Endothelial cell of umbilical vein (primary cell): ENCODE measurements at regions not wholly inside any gene's neighbourhood (a gene's known extent, or its start where the extent isn't known, plus 50 kb on each side); places are given as distances from the start of the nearest gene placed in this dataset.

Experiments
- BruUV-seq: library from RNA; stranded (reverse); fragments of 400-500 nt; replicated peaks from 2 replicates; lab custom pipeline; 2021; lab: Mats Ljungman, UMichigan
- CTCF ChIA-PET: fragments of 300-600, 350-600 bp; sonication (Branson Sonifier 250); formaldehyde crosslinking; loops from one replicate; lab custom pipeline; 2021; ENCODE audit warnings: antibody characterized with exemption, inconsistent platforms; lab: Charles Lee
- POLR2A ChIA-PET: fragments of 300-600, 350-600 bp; sonication (Branson Sonifier 250); formaldehyde crosslinking; loops from one replicate; lab custom pipeline; 2021; ENCODE audit warnings: antibody characterized with exemption, inconsistent platforms; lab: Charles Lee
- DNase-seq: peaks from one replicate; pipeline ENCODE4 v3.0.0-alpha.2; 2011; ENCODE audit warnings: low read depth, low spot score
- FAIRE-seq: peaks from 2 replicates; lab custom pipeline; 2011; peaks lifted over from hg19 to GRCh38; lab: Jason Lieb, UNC
- H2AFZ ChIP-seq: 2 replicates; pipeline ENCODE4 v1.6.0; 2012; ENCODE audit warnings: low read depth, low read length, control low read depth, inconsistent platforms
- H3K27ac ChIP-seq: 2 replicates; pipeline ENCODE4 v1.5.1; 2011; ENCODE audit warnings: low read depth, mild to moderate bottlenecking, control low read depth, low read length, moderate library complexity; ENCODE audit not compliant: insufficient read depth
- H3K27me3 ChIP-seq, 2 experiments: 2 replicates each; pipeline versions ENCODE4 v1.6.0 to v1.6.1; 2011; ENCODE audit warnings: low read length in 2 of 2, mixed read lengths in 1 of 2; ENCODE audit not compliant: control insufficient read depth in 2 of 2, insufficient read depth in 2 of 2
- H3K36me3 ChIP-seq, 2 experiments: 2 replicates in 1 of 2; 3 replicates in 1 of 2; pipeline ENCODE4 v1.5.1; 2011; ENCODE audit warnings: low read length in 2 of 2, mild to moderate bottlenecking in 1 of 2, moderate library complexity in 1 of 2; ENCODE audit not compliant: control insufficient read depth in 2 of 2, insufficient read depth in 2 of 2; ENCODE audit errors: extremely low read depth in 1 of 2
- H3K4me1 ChIP-seq: 3 replicates; pipeline ENCODE4 v1.5.1; 2011; ENCODE audit warnings: mild to moderate bottlenecking, low read length; ENCODE audit not compliant: control insufficient read depth, insufficient read depth; ENCODE audit errors: extremely low read depth
- H3K4me2 ChIP-seq: 2 replicates; pipeline ENCODE4 v1.6.1; 2011; ENCODE audit warnings: low read length, control low read depth, mixed read lengths; ENCODE audit not compliant: insufficient read depth
- H3K4me3 ChIP-seq, 3 experiments: fragments of 200-600 bp in 1 of 3; sonication (generic), shearing (Covaris generic) in 1 of 3; replicated peaks in 1 of 3; 2 replicates each; pipeline ENCODE4 v1.5.1; 2011 to 2016; ENCODE audit warnings: control low read depth in 3 of 3, low read length in 3 of 3, mild to moderate bottlenecking in 2 of 3, inconsistent platforms in 1 of 3, low read depth in 1 of 3, moderate library complexity in 1 of 3; ENCODE audit not compliant: insufficient read depth in 1 of 3
- H3K79me2 ChIP-seq: 2 replicates; pipeline ENCODE4 v1.6.0; 2012; ENCODE audit warnings: low read length, inconsistent platforms; ENCODE audit not compliant: control insufficient read depth, insufficient read depth
- H3K9ac ChIP-seq: replicated peaks from 2 replicates; pipeline ENCODE3; 2011; ENCODE audit warnings: low read length, control low read depth; ENCODE audit not compliant: insufficient read depth; ENCODE audit errors: extremely low read depth
- H3K9me1 ChIP-seq: replicated peaks from 3 replicates; pipeline ENCODE4 v1.6.0; 2011; ENCODE audit warnings: mild to moderate bottlenecking, low read length; ENCODE audit not compliant: control insufficient read depth, insufficient read depth; ENCODE audit errors: extremely low read depth
- H3K9me3 ChIP-seq: replicated peaks from 2 replicates; pipeline ENCODE4 v1.5.1; 2012; ENCODE audit warnings: low read length, inconsistent platforms; ENCODE audit not compliant: control insufficient read depth, insufficient read depth
- H4K20me1 ChIP-seq: replicated peaks from 2 replicates; pipeline ENCODE3; 2011; ENCODE audit warnings: mild to moderate bottlenecking, low read length; ENCODE audit not compliant: control insufficient read depth, insufficient read depth; ENCODE audit errors: extremely low read depth
- CTCF ChIP-seq, 2 donors: IDR thresholded peaks; 1 replicate in 1 of 2; 2 replicates in 1 of 2; pipeline ENCODE4 v1.5.1; 2011; ENCODE audit warnings: low read length in 2 of 2, mild to moderate bottlenecking in 2 of 2, moderate library complexity in 2 of 2, control low read depth in 1 of 2, inconsistent platforms in 1 of 2, low read depth in 1 of 2; ENCODE audit not compliant: insufficient read depth in 1 of 2; ENCODE audit errors: extremely low read depth in 1 of 2
- EZH2 ChIP-seq: IDR thresholded peaks from 2 replicates; pipeline ENCODE4 v1.6.1; 2012; ENCODE audit warnings: borderline replicate concordance, low read depth, mild to moderate bottlenecking, moderate library complexity, low read length, inconsistent platforms; ENCODE audit not compliant: severe bottlenecking
- FOS ChIP-seq: IDR thresholded peaks from 2 replicates; pipeline ENCODE4 v1.6.1; 2011; ENCODE audit warnings: mild to moderate bottlenecking, low read length, moderate library complexity, borderline replicate concordance; ENCODE audit not compliant: insufficient read depth
- GATA2 ChIP-seq: IDR thresholded peaks from 2 replicates; pipeline ENCODE4 v1.7.0; 2011; ENCODE audit warnings: low read depth, mild to moderate bottlenecking, moderate library complexity, mixed read lengths, low read length; ENCODE audit not compliant: insufficient read length, insufficient read depth
- JUN ChIP-seq: IDR thresholded peaks from 2 replicates; pipeline ENCODE4 v1.6.1; 2011; ENCODE audit warnings: borderline replicate concordance, low read depth; ENCODE audit not compliant: insufficient read length, insufficient read depth
- MAX ChIP-seq: IDR thresholded peaks from 2 replicates; pipeline ENCODE4 v1.6.1; 2011; ENCODE audit not compliant: insufficient read depth, insufficient read length
- MYC ChIP-seq: IDR thresholded peaks from one replicate; pipeline ENCODE4 v1.6.1; 2011; ENCODE audit warnings: mild to moderate bottlenecking, low read depth, low read length
- POLR2A ChIP-seq: IDR thresholded peaks from 2 replicates; pipeline ENCODE4 v1.6.1; 2012; ENCODE audit warnings: low read depth, mild to moderate bottlenecking, control low read depth, low read length
- POLR2AphosphoS5 ChIP-seq: IDR thresholded peaks from 2 replicates; pipeline ENCODE4 v1.6.1; 2012; ENCODE audit warnings: low read depth, mild to moderate bottlenecking, control low read depth, low read length, moderate library complexity; ENCODE audit not compliant: insufficient read depth
- dilution Hi-C: fragments of 300-500 bp; cut with MboI; formaldehyde crosslinking; loops from one replicate; pipeline ENCODE4 v1.15.0; 2019; ENCODE audit warnings: low sequenced_read_pairs; ENCODE audit not compliant: extremely low pct_ligation_motif_present
- intact Hi-C: fragments of 100-400 bp; cut with micrococcal nuclease; formaldehyde crosslinking; loops from one replicate; pipeline ENCODE4 v1.10.0; 2022

- no peak overlapping the region for H2AFZ ChIP-seq
- no peak overlapping the region for H3K4me3 ChIP-seq
- H3K36me3 ChIP-seq = no peaks in the 10 kb centered on the region
- FAIRE-seq = no peak
- no peaks in the 10 kb centered on the region for H3K4me1 ChIP-seq
- H3K9me1 ChIP-seq = no peaks in the 10 kb centered on the region
- H3K9me3 ChIP-seq = no peaks in the 10 kb centered on the region
- dilution Hi-C loops (no loop called here), intact Hi-C loops (no loop called here)
- DNase-seq = no peak
- H3K27me3 ChIP-seq = peaks cover 3 to 12% of the 10 kb centered on the region in 2 experiments
- POLR2A ChIA-PET = no interaction called here
- no peaks in the 10 kb centered on the region for H3K79me2 ChIP-seq
- H3K4me2 ChIP-seq = no peak overlapping the region
- TF ChIP-seq MAX (no peak), EZH2 (no peak)
- no peak overlapping the region for H3K27ac ChIP-seq
- no TSS peak for BruUV-seq
- H4K20me1 ChIP-seq = no peaks in the 10 kb centered on the region
- H3K9ac ChIP-seq = no peak overlapping the region
- CTCF ChIA-PET = no interaction called here
These were observed 250.8 kb downstream of the SEC61B start for GRCh38 chr9:99472916-99473245.

GRCh38 chr9:99474186-99474585 lies 252.1 kb downstream of the SEC61B start:
- ChIA-PET POLR2A (no interaction called here), CTCF (interaction anchor here (0.5 kb wide), 1 partner anchor 1676 kb away, joined by 3 read pairs; no protein-coding TSS in a partner anchor)
- intact Hi-C loops (no loop called here), dilution Hi-C loops (no loop called here)
- Histone ChIP-seq H2AFZ (no peak overlapping the region), H3K27me3 (peaks cover 3 to 12% of the 10 kb centered on the region in 2 experiments), H3K79me2 (no peaks in the 10 kb centered on the region), H3K4me1 (no peaks in the 10 kb centered on the region), H3K9me3 (no peaks in the 10 kb centered on the region), H3K9ac (no peak overlapping the region), H3K36me3 (no peaks in the 10 kb centered on the region), H3K27ac (no peak overlapping the region), H3K9me1 (no peaks in the 10 kb centered on the region), H3K4me3 (no peak overlapping the region), H3K4me2 (no peak overlapping the region), H4K20me1 (no peaks in the 10 kb centered on the region)
- TF ChIP-seq EZH2 (no peak), FOS (no peak), GATA2 (no peak), POLR2AphosphoS5 (no peak), MYC (no peak), POLR2A (no peak), CTCF (IDR thresholded peaks at IDR 0.05; ENCODE audit: extremely low read depth in 1 of 2, insufficient read depth in 1 of 2, low read depth in 1 of 2, low read length in 2 of 2) (no peak), MAX (no peak), JUN (no peak)
- no peak for DNase-seq
- no peak for FAIRE-seq
- no TSS peak for BruUV-seq
